ENCODE measurements at regions not wholly inside any gene's neighbourhood (a gene's known extent, or its start where the extent isn't known, plus 50 kb on each side); places are given as distances from the start of the nearest gene placed in this dataset.

GRCh38 chr1:234725177-234726132 is 115.5 kb upstream of the IRF2BP2 start:
- peak; percentile 81 for DNase-seq

GRCh38 chr1:234724516-234725176 is 114.7 kb upstream of the IRF2BP2 start:
- peak; percentile 75 for DNase-seq

GRCh38 chr1:234722904-234723720 is 113.1 kb upstream of the IRF2BP2 start:
- DNase-seq, result no peak

GRCh38 chr1:234722270-234722704 is 112.3 kb upstream of the IRF2BP2 start:
- peak; percentile 27 for DNase-seq

GRCh38 chr1:234721476-234722269 is 111.7 kb upstream of the IRF2BP2 start:
- no peak for DNase-seq

- DNase-seq, result no peak
Observed at GRCh38 chr1:234720709-234721441, 110.9 kb upstream of the IRF2BP2 start.

GRCh38 chr1:234719454-234720251 is 109.7 kb upstream of the IRF2BP2 start:
- no peak for DNase-seq

GRCh38 chr1:234718496-234719453 is 108.8 kb upstream of the IRF2BP2 start:
- no peak for DNase-seq

- peak; percentile 13 for DNase-seq
Observed at GRCh38 chr1:234716908-234717375, 107.0 kb upstream of the IRF2BP2 start.

- no peak for DNase-seq
Observed at GRCh38 chr1:234715252-234716014, 105.5 kb upstream of the IRF2BP2 start.

- no peak for DNase-seq
Observed at GRCh38 chr1:234713859-234714258, 103.9 kb upstream of the IRF2BP2 start.

GRCh38 chr1:234713440-234713839 is 103.5 kb upstream of the IRF2BP2 start:
- DNase-seq, result no peak

GRCh38 chr1:234712891-234713305 is 102.9 kb upstream of the IRF2BP2 start:
- no peak for DNase-seq

- DNase-seq, result no peak
Observed at GRCh38 chr1:234710936-234711724, 101.2 kb upstream of the IRF2BP2 start.

- DNase-seq, result no peak
Observed at GRCh38 chr1:234710381-234710780, 100.4 kb upstream of the IRF2BP2 start.

- DNase-seq, result peak; percentile 53
Observed at GRCh38 chr1:234709473-234710228, 99.7 kb upstream of the IRF2BP2 start.

Measured in DMS79 (cell line).